ENCODE measurements at regions not wholly inside any gene's neighbourhood (a gene's known extent, or its start where the extent isn't known, plus 50 kb on each side); places are given as distances from the start of the nearest gene placed in this dataset.

- BruUV-seq (replicated peaks), result no TSS peak
- no peak for DNase-seq
- CTCF ChIA-PET, result no interaction called here
- intact Hi-C loops (cut with micrococcal nuclease; ENCODE audit: unreplicated experiment), result no loop called here
- TF ChIP-seq, protein P1, sequence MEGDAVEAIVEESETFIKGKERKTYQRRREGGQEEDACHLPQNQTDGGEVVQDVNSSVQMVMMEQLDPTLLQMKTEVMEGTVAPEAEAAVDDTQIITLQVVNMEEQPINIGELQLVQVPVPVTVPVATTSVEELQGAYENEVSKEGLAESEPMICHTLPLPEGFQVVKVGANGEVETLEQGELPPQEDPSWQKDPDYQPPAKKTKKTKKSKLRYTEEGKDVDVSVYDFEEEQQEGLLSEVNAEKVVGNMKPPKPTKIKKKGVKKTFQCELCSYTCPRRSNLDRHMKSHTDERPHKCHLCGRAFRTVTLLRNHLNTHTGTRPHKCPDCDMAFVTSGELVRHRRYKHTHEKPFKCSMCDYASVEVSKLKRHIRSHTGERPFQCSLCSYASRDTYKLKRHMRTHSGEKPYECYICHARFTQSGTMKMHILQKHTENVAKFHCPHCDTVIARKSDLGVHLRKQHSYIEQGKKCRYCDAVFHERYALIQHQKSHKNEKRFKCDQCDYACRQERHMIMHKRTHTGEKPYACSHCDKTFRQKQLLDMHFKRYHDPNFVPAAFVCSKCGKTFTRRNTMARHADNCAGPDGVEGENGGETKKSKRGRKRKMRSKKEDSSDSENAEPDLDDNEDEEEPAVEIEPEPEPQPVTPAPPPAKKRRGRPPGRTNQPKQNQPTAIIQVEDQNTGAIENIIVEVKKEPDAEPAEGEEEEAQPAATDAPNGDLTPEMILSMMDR (IDR thresholded peaks at IDR 0.05; ENCODE audit: unreplicated experiment), result no peak
- Mint-ChIP-seq H3K27me3 (ENCODE audit: unreplicated experiment) (no peaks in the 10 kb centered on the region), H3K4me1 (ENCODE audit: low read depth, unreplicated experiment) (no peaks in the 10 kb centered on the region), H3K4me3 (ENCODE audit: low read depth, unreplicated experiment) (no peak overlapping the region), H3K36me3 (ENCODE audit: insufficient read depth, unreplicated experiment) (no peaks in the 10 kb centered on the region), H3K9me3 (ENCODE audit: low read depth, unreplicated experiment) (peaks cover 2% of the 10 kb centered on the region), H3K27ac (ENCODE audit: unreplicated experiment) (no peak overlapping the region)
Measured at GRCh38 chr14:87830443-87831096, 162.4 kb downstream of the GALC start.

DNA sequence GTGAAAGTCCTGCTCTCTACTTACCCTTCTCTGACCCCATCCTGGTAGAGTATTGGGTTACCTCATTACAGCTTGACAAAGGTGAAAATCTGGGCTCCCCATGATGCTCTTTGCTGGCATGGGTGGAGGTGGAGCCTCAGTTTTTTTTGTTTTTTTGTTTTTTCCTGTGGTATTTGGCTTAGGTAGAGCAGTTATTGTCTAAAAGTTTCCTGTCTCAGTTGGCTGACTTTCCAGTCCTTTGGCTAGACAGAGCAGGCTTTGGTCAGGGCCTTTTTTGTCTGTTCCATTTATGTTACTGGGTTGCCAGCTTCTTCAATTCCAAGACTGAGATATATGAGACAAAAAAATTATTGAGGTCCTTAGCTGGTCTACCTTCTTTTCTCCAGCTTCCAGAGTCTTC lies 163.4 kb downstream of the GALC start:
- H3K9me3 Mint-ChIP-seq (ENCODE audit: low read depth, unreplicated experiment), result peaks cover 2% of the 10 kb centered on the region
- TF ChIP-seq, protein P1 (IDR thresholded peaks at IDR 0.05; ENCODE audit: unreplicated experiment), result no peak
- no peaks in the 10 kb centered on the region for H3K36me3 Mint-ChIP-seq (ENCODE audit: insufficient read depth, unreplicated experiment)
- no peak for DNase-seq
- BruUV-seq (replicated peaks), result no TSS peak
- H3K27ac Mint-ChIP-seq (ENCODE audit: unreplicated experiment), result no peak overlapping the region
- H3K4me3 Mint-ChIP-seq (ENCODE audit: low read depth, unreplicated experiment), result no peak overlapping the region
- intact Hi-C loops (cut with micrococcal nuclease; ENCODE audit: unreplicated experiment), result no loop called here
- CTCF ChIA-PET, result no interaction called here
- no peaks in the 10 kb centered on the region for H3K4me1 Mint-ChIP-seq (ENCODE audit: low read depth, unreplicated experiment)
- H3K27me3 Mint-ChIP-seq (ENCODE audit: unreplicated experiment), result no peaks in the 10 kb centered on the region

DNA sequence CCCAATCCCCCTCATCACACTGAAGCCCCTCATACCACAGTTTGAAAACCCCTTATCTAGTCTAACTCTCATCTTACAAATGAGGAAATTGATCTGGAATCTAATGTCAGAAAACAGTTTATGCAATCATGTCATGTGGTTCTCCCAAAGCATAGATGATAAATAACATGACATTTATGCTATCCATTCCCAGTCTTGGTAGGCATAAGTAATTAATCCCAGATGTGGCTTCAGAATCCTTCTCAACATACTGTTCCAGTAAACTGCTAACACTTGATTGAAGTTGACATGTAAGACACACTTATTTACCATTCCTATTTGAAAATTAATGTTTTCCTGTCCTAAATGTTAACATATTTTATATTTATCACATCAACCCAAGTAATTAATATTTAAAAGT lies 168.7 kb downstream of the GALC start:
- Mint-ChIP-seq H3K27ac (ENCODE audit: unreplicated experiment) (no peak overlapping the region), H3K4me3 (ENCODE audit: low read depth, unreplicated experiment) (no peak overlapping the region), H3K27me3 (ENCODE audit: unreplicated experiment) (peaks cover 2% of the 10 kb centered on the region), H3K9me3 (ENCODE audit: low read depth, unreplicated experiment) (no peaks in the 10 kb centered on the region), H3K36me3 (ENCODE audit: insufficient read depth, unreplicated experiment) (no peaks in the 10 kb centered on the region), H3K4me1 (ENCODE audit: low read depth, unreplicated experiment) (no peaks in the 10 kb centered on the region)
- CTCF ChIA-PET, result interaction anchor here (0.5 kb wide), 1 partner anchor 468 kb away, joined by 4 read pairs; no protein-coding TSS in a partner anchor
- no TSS peak for BruUV-seq (replicated peaks)
- intact Hi-C loops (cut with micrococcal nuclease; ENCODE audit: unreplicated experiment), result no loop called here
- TF ChIP-seq, protein P1 (IDR thresholded peaks at IDR 0.05; ENCODE audit: unreplicated experiment), result no peak
- no peak for DNase-seq

GRCh38 chr14:87816416-87816815 lies 176.6 kb downstream of the GALC start:
- Mint-ChIP-seq H3K27ac (ENCODE audit: unreplicated experiment) (no peak overlapping the region), H3K9me3 (ENCODE audit: low read depth, unreplicated experiment) (peaks cover 10% of the 10 kb centered on the region), H3K27me3 (ENCODE audit: unreplicated experiment) (peaks cover 17% of the 10 kb centered on the region), H3K4me3 (ENCODE audit: low read depth, unreplicated experiment) (no peak overlapping the region), H3K4me1 (ENCODE audit: low read depth, unreplicated experiment) (no peaks in the 10 kb centered on the region), H3K36me3 (ENCODE audit: insufficient read depth, unreplicated experiment) (no peaks in the 10 kb centered on the region)
- CTCF ChIA-PET, result no interaction called here
- BruUV-seq (replicated peaks), result no TSS peak
- no peak for DNase-seq
- TF ChIP-seq, protein P1 (IDR thresholded peaks at IDR 0.05; ENCODE audit: unreplicated experiment), result no peak
- intact Hi-C loops (cut with micrococcal nuclease; ENCODE audit: unreplicated experiment), result no loop called here

Measured in Calu3 (cell line).